Prostate gland (tissue), 2 donors: ENCODE measurements at regions not wholly inside any gene's neighbourhood (a gene's known extent, or its start where the extent isn't known, plus 50 kb on each side); places are given as distances from the start of the nearest gene placed in this dataset.

Experiments
- DNase-seq: peaks from one replicate; pipeline ENCODE4 v3.0.0-alpha.2; 2019; ENCODE audit warnings: low spot score
- H3K27ac ChIP-seq, 2 donors: fragments of 200-600 bp; sonication (generic); 2 replicates each; pipeline ENCODE4 v1.5.1; 2017 to 2019
- H3K27me3 ChIP-seq: fragments of 200-600 bp; sonication (generic); replicated peaks from 2 replicates; pipeline ENCODE4 v1.5.1; 2019; ENCODE audit not compliant: insufficient read depth
- H3K36me3 ChIP-seq, 2 donors: fragments of 200-600 bp; sonication (generic); 1 replicate in 1 of 2; 2 replicates in 1 of 2; pipeline versions ENCODE4 v1.5.1 to v1.8.1; 2017 to 2019
- H3K4me1 ChIP-seq: fragments of 200-600 bp; sonication (generic); replicated peaks from 2 replicates; pipeline ENCODE4 v1.5.1; 2019
- H3K4me3 ChIP-seq, 2 donors: fragments of 200-600 bp; sonication (generic); 2 replicates each; pipeline ENCODE4 v1.5.1; 2017 to 2019
- H3K9me3 ChIP-seq: fragments of 200-600 bp; sonication (generic); 2 replicates; pipeline ENCODE4 v1.5.1; 2017
- CTCF ChIP-seq, 4 experiments: fragments of 200-600 bp in 2 of 4; fragments of 450-650 bp in 2 of 4; sonication (generic) in 2 of 4; IDR thresholded peaks; 1 replicate in 3 of 4; 2 replicates in 1 of 4; pipeline ENCODE4 v1.5.1; 2016 to 2019; ENCODE audit warnings: antibody characterized with exemption in 4 of 4, mild to moderate bottlenecking in 2 of 4, moderate library complexity in 2 of 4
- POLR2A ChIP-seq: fragments of 450-650 bp; IDR thresholded peaks from one replicate; pipeline ENCODE4 v1.6.1; 2016; ENCODE audit warnings: antibody characterized with exemption, mild to moderate bottlenecking
- POLR2AphosphoS5 ChIP-seq: sonication (generic); formaldehyde crosslinking; IDR thresholded peaks from one replicate; pipeline ENCODE4 v1.6.1; 2017; ENCODE audit warnings: antibody characterized with exemption
- WGBS: methylation state at CpG from one replicate; pipeline ENCODE4 v1.1.5; 2018; 5-methylcytosine and 5-hydroxymethylcytosine counted together
- intact Hi-C: fragments of 100-400 bp; cut with DNase I; formaldehyde crosslinking; loops from one replicate; pipeline ENCODE4 v1.14.2; 2022

GRCh38 chr6:6516666-6517458 lies 71.7 kb upstream of the LY86 start:
- no peaks in the 10 kb centered on the region for H3K4me1 ChIP-seq
- WGBS: 59% methylated on average over 11 of the region's 11 CpGs
- H3K9me3 ChIP-seq: no peaks in the 10 kb centered on the region
- no peaks in the 10 kb centered on the region for H3K36me3 ChIP-seq
- H3K27ac ChIP-seq: no peak overlapping the region
- intact Hi-C loops: no loop called here
- no peak for DNase-seq
- no peaks in the 10 kb centered on the region for H3K27me3 ChIP-seq
- TF ChIP-seq POLR2AphosphoS5: no peak
- TF ChIP-seq CTCF (IDR thresholded peaks at IDR 0.05): no peak
- no peak for TF ChIP-seq POLR2A
- no peak overlapping the region for H3K4me3 ChIP-seq

- DNase-seq: no peak
- Histone ChIP-seq H3K4me1 (no peaks in the 10 kb centered on the region), H3K27me3 (no peaks in the 10 kb centered on the region), H3K36me3 (no peaks in the 10 kb centered on the region), H3K27ac (no peak overlapping the region), H3K4me3 (no peak overlapping the region), H3K9me3 (no peaks in the 10 kb centered on the region)
- no peak for TF ChIP-seq POLR2A
- TF ChIP-seq CTCF (IDR thresholded peaks at IDR 0.05): no peak
- TF ChIP-seq POLR2AphosphoS5: no peak
- intact Hi-C loops: no loop called here
- 80% methylated on average over 7 of the region's 7 CpGs for whole genome bisulfite sequencing
These were observed 69.7 kb upstream of the LY86 start for GRCh38 chr6:6518631-6519427.

GRCh38 chr6:6521961-6522482 lies 66.5 kb upstream of the LY86 start:
- no peak overlapping the region for H3K4me3 ChIP-seq
- no peak for DNase-seq
- intact Hi-C loops: no loop called here
- whole genome bisulfite sequencing: 75% methylated on average over 8 of the region's 8 CpGs
- no peak overlapping the region for H3K27ac ChIP-seq
- no peaks in the 10 kb centered on the region for H3K27me3 ChIP-seq
- H3K36me3 ChIP-seq: no peaks in the 10 kb centered on the region
- TF ChIP-seq POLR2AphosphoS5 (no peak), CTCF (IDR thresholded peaks at IDR 0.05) (no peak), POLR2A (no peak)
- no peaks in the 10 kb centered on the region for H3K9me3 ChIP-seq
- no peaks in the 10 kb centered on the region for H3K4me1 ChIP-seq

- Histone ChIP-seq H3K4me1 (no peaks in the 10 kb centered on the region), H3K36me3 (no peaks in the 10 kb centered on the region), H3K27me3 (no peaks in the 10 kb centered on the region), H3K9me3 (no peaks in the 10 kb centered on the region), H3K27ac (no peak overlapping the region), H3K4me3 (no peak overlapping the region)
- WGBS: 76% methylated on average over 5 of the region's 5 CpGs
- no peak for TF ChIP-seq POLR2AphosphoS5
- no peak for DNase-seq
- intact Hi-C loops: no loop called here
These were observed 65.8 kb upstream of the LY86 start for GRCh38 chr6:6522709-6523108.

GRCh38 chr6:6524951-6525350 lies 63.6 kb upstream of the LY86 start:
- Histone ChIP-seq H3K27me3 (no peaks in the 10 kb centered on the region), H3K9me3 (no peaks in the 10 kb centered on the region), H3K4me3 (no peak overlapping the region), H3K36me3 (no peaks in the 10 kb centered on the region), H3K4me1 (no peaks in the 10 kb centered on the region), H3K27ac (no peak overlapping the region)
- WGBS: 79% methylated on average over 3 of the region's 3 CpGs
- intact Hi-C loops: no loop called here
- TF ChIP-seq POLR2AphosphoS5: no peak
- no peak for TF ChIP-seq CTCF (IDR thresholded peaks at IDR 0.05)
- TF ChIP-seq POLR2A: no peak
- DNase-seq: no peak
